ENCODE measurements at regions not wholly inside any gene's neighbourhood (a gene's known extent, or its start where the extent isn't known, plus 50 kb on each side); places are given as distances from the start of the nearest gene placed in this dataset.

DNA sequence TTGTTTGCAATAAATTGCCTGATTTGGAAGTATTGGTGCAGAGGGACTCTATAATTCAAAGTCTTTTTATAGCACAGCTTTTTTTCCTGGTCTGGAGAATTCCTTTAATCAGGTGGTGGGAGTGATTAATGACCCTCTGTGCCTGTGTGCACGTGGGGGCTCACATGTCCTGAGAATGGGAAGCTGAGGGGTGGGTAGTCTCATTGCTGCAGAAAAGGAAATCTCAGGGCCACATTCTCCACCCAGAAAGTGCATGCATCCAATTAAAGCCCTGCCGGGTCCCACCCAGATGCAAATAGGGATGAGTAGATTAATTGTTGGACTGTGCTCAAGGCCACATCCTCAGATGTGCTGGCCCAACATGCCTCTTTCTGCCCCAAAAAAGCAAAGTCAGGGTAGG, 324.7 kb downstream of the CXCL12 start:
- Histone ChIP-seq H3K27me3 (no peaks in the 10 kb centered on the region), H3K9me3 (no peaks in the 10 kb centered on the region), H3K4me1 (no peaks in the 10 kb centered on the region), H3K4me3 (no peak overlapping the region), H3K9ac (ENCODE audit: low read depth in 2 of 2, low read length in 2 of 2) (no peak overlapping the region), H3K27ac (no peak overlapping the region), H3K36me3 (no peaks in the 10 kb centered on the region)
- TF ChIP-seq, protein P1, sequence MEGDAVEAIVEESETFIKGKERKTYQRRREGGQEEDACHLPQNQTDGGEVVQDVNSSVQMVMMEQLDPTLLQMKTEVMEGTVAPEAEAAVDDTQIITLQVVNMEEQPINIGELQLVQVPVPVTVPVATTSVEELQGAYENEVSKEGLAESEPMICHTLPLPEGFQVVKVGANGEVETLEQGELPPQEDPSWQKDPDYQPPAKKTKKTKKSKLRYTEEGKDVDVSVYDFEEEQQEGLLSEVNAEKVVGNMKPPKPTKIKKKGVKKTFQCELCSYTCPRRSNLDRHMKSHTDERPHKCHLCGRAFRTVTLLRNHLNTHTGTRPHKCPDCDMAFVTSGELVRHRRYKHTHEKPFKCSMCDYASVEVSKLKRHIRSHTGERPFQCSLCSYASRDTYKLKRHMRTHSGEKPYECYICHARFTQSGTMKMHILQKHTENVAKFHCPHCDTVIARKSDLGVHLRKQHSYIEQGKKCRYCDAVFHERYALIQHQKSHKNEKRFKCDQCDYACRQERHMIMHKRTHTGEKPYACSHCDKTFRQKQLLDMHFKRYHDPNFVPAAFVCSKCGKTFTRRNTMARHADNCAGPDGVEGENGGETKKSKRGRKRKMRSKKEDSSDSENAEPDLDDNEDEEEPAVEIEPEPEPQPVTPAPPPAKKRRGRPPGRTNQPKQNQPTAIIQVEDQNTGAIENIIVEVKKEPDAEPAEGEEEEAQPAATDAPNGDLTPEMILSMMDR (IDR thresholded peaks at IDR 0.05) = no peak
- intact Hi-C loops (cut with DNase I) = no loop called here
- no peak for DNase-seq

DNA sequence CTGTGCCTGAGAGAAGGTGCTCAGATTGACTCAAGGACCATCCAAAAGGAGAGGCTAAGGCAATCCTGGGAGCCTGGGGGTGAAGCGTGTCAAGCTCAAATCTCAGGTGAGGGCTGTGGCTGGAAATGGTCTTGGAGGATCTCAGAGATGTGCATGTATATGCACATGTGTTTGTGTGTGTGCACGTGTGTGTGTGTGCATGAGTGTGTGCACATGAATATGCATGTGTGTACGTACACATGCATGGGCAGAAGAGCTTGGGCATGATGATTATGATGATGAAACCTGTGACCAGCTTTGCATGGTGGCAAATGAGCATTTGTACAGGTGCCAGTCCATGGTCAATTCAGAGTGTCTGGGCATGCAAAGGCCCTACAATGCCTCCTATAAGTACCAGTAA, 326.6 kb downstream of the CXCL12 start:
- H3K36me3 ChIP-seq = no peaks in the 10 kb centered on the region
- H3K27ac ChIP-seq = no peak overlapping the region
- TF ChIP-seq, protein P1 (IDR thresholded peaks at IDR 0.05) = no peak
- no peaks in the 10 kb centered on the region for H3K4me1 ChIP-seq
- no peak for DNase-seq
- H3K9ac ChIP-seq (ENCODE audit: low read depth in 2 of 2, low read length in 2 of 2) = no peak overlapping the region
- intact Hi-C loops (cut with DNase I) = no loop called here
- H3K4me3 ChIP-seq = no peak overlapping the region
- H3K9me3 ChIP-seq = no peaks in the 10 kb centered on the region
- no peaks in the 10 kb centered on the region for H3K27me3 ChIP-seq

DNA sequence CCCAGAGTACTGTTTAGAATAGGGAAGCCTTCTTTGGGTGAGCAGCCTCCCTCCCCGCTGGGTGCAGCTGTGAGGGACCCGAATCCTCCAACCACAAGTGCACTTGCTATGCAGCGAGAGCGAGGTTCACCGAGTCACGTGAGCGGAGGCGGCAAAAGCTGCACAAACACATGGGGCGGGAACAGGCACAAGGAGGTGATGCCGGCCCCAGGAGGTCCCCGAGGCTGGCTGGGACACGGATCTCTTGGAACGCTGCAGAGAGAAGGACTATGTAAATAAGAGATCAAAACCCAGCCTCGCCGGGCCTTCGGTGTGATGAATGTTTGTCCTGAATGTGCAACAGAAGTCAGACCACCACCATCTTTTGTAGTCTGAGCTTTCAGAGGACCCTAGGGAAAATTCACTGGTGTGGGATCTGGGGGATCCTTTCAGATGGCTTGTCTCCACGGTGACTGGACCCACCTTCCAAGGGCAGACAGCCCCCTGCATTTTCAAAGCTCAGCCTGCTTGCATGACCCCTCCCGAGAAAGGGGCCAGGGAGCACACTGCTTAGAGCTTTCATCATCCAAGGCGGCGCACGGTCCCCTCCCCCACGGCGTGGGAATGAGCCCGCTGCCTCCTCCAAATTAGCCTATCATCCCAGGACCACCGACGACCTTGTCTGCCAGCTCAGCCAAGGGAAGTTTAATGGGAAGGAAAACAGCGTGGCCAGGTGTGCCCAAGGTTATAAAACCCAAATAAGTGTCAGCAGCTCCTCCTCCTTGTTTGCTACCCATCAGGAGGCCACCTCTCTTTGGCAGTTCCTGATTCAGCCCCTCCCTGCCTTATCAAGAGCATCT, 327.7 kb downstream of the CXCL12 start:
- no peak overlapping the region for H3K27ac ChIP-seq
- no peaks in the 10 kb centered on the region for H3K9me3 ChIP-seq
- no peaks in the 10 kb centered on the region for H3K4me1 ChIP-seq
- intact Hi-C loops (cut with DNase I) = no loop called here
- TF ChIP-seq, protein P1 (IDR thresholded peaks at IDR 0.05) = no peak
- H3K9ac ChIP-seq (ENCODE audit: low read depth in 2 of 2, low read length in 2 of 2) = no peak overlapping the region
- no peaks in the 10 kb centered on the region for H3K36me3 ChIP-seq
- H3K4me3 ChIP-seq = no peak overlapping the region
- no peaks in the 10 kb centered on the region for H3K27me3 ChIP-seq
- DNase-seq = no peak

DNA sequence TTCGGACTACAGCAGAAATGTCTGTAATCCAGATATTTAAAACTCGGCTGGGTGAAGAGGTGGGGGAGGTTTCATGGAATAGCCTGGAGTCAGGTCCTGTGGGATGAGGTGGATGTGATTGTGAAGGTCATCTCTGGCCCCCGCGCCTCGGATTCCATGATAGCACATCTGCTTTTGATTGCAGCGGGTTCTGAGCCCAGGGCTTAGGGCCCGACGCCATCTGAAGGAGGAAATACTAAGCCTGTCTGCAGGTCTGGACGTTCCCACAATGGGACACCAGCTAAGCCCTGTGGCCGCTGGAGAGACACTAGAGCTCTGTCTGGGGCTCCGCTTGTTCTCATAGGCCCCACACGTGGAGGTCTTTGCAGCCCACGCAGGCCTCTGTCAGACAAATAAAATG, 328.7 kb downstream of the CXCL12 start:
- H3K36me3 ChIP-seq = no peaks in the 10 kb centered on the region
- no peak overlapping the region for H3K27ac ChIP-seq
- no peak overlapping the region for H3K4me3 ChIP-seq
- TF ChIP-seq, protein P1 (IDR thresholded peaks at IDR 0.05) = no peak
- no peak for DNase-seq
- H3K9me3 ChIP-seq = no peaks in the 10 kb centered on the region
- H3K4me1 ChIP-seq = no peaks in the 10 kb centered on the region
- no peaks in the 10 kb centered on the region for H3K27me3 ChIP-seq
- intact Hi-C loops (cut with DNase I) = no loop called here
- H3K9ac ChIP-seq (ENCODE audit: low read depth in 2 of 2, low read length in 2 of 2) = no peak overlapping the region

DNA sequence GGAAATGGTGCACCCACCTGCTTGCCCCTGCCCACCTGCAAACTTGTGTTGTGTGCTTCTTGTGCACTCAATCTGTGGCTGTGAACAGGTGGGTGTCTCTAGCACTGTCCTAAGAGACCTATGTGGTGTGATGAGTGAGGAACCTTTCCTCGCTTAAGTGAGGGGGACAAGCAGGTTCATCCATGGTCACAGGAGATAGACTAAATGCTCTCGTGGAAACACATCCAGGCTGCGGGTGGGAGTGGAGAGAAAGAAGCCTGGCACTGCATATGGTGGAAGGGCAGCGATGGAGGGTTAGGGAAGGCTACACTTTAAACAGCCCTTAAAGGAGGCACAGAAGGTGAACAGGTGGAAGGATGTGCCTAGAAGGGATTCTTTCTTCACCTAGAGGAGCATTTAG, 330.9 kb downstream of the CXCL12 start:
- Histone ChIP-seq H3K4me1 (no peaks in the 10 kb centered on the region), H3K27me3 (no peaks in the 10 kb centered on the region), H3K27ac (no peak overlapping the region), H3K9me3 (no peaks in the 10 kb centered on the region), H3K36me3 (no peaks in the 10 kb centered on the region), H3K9ac (ENCODE audit: low read depth in 2 of 2, low read length in 2 of 2) (no peak overlapping the region), H3K4me3 (no peak overlapping the region)
- intact Hi-C loops (cut with DNase I) = no loop called here
- TF ChIP-seq, protein P1 (IDR thresholded peaks at IDR 0.05) = no peak
- DNase-seq = no peak
